SK-N-MC (cell line): ENCODE measurements at regions not wholly inside any gene's neighbourhood (a gene's known extent, or its start where the extent isn't known, plus 50 kb on each side); places are given as distances from the start of the nearest gene placed in this dataset.

Experiments used
- EZH2 ChIP-seq: fragments of 200-600 bp; sonication (generic); IDR thresholded peaks from one replicate; pipeline ENCODE4 v1.6.1; 2017; ENCODE audit warnings: antibody characterized with exemption
- FOXP2 ChIP-seq: optimal IDR thresholded peaks from 2 replicates; pipeline ENCODE3; 2011; ENCODE audit warnings: mild to moderate bottlenecking, moderate library complexity; ENCODE audit not compliant: insufficient read depth; ENCODE audit errors: extremely low read length, control extremely low read depth
- POLR2AphosphoS5 ChIP-seq: IDR thresholded peaks from 2 replicates; pipeline ENCODE4 v1.6.1; 2012; ENCODE audit warnings: mild to moderate bottlenecking, low read depth, low read length, borderline replicate concordance

- TF ChIP-seq EZH2: no peak
- TF ChIP-seq POLR2AphosphoS5: no peak
- TF ChIP-seq FOXP2: no peak
Measured at GRCh38 chr7:136256491-136256890, 279.3 kb upstream of the MTPN start.
